ENCODE measurements at regions not wholly inside any gene's neighbourhood (a gene's known extent, or its start where the extent isn't known, plus 50 kb on each side); places are given as distances from the start of the nearest gene placed in this dataset.

GRCh38 chr5:170168797-170169196 lies 63.1 kb downstream of the FOXI1 start:
- no peak for TF ChIP-seq CTCF (IDR thresholded peaks at IDR 0.05)
- TF ChIP-seq POLR2A (IDR thresholded peaks at IDR 0.05): no peak
